H9 (cell line): ENCODE measurements at regions not wholly inside any gene's neighbourhood (a gene's known extent, or its start where the extent isn't known, plus 50 kb on each side); places are given as distances from the start of the nearest gene placed in this dataset.

Experiments
- DNase-seq: peaks from one replicate; pipeline ENCODE4 v3.0.0-alpha.2; 2017
- H2AFZ ChIP-seq: one replicate; pipeline ENCODE4 v1.6.1; 2013; ENCODE audit warnings: mild to moderate bottlenecking, low read length, control low read depth, moderate library complexity
- H2AK5ac ChIP-seq: 2 replicates; pipeline ENCODE4 v1.6.1; 2013; ENCODE audit warnings: low read length, control low read depth, mixed read lengths; ENCODE audit not compliant: insufficient read length
- H2BK120ac ChIP-seq: one replicate; pipeline ENCODE4 v1.6.1; 2013; ENCODE audit warnings: low read depth, mild to moderate bottlenecking, low read length, control low read depth, inconsistent platforms; ENCODE audit not compliant: poor library complexity, severe bottlenecking
- H2BK12ac ChIP-seq: 2 replicates; pipeline ENCODE4 v1.6.1; 2013; ENCODE audit warnings: low read length, control low read depth, mixed read lengths, low read depth; ENCODE audit not compliant: insufficient read length
- H2BK15ac ChIP-seq: 2 replicates; pipeline ENCODE4 v1.6.1; 2013; ENCODE audit warnings: low read depth, low read length, control low read depth
- H2BK20ac ChIP-seq: one replicate; pipeline ENCODE4 v1.6.1; 2013; ENCODE audit warnings: low read depth, mild to moderate bottlenecking, low read length, control low read depth, inconsistent platforms; ENCODE audit not compliant: poor library complexity, severe bottlenecking
- H2BK5ac ChIP-seq: 2 replicates; pipeline ENCODE4 v1.6.1; 2013; ENCODE audit warnings: low read length, control low read depth, mixed read lengths; ENCODE audit not compliant: insufficient read length
- H3K14ac ChIP-seq: 2 replicates; pipeline ENCODE4 v1.6.1; 2013; ENCODE audit warnings: low read length, control low read depth; ENCODE audit not compliant: insufficient read depth
- H3K18ac ChIP-seq: 2 replicates; pipeline ENCODE4 v1.6.1; 2013; ENCODE audit warnings: low read depth, mild to moderate bottlenecking, mixed read lengths, low read length, control low read depth; ENCODE audit not compliant: insufficient read length
- H3K23ac ChIP-seq: 2 replicates; pipeline ENCODE4 v1.6.1; 2013; ENCODE audit warnings: low read length, control low read depth, mixed read lengths, low read depth; ENCODE audit not compliant: insufficient read length
- H3K23me2 ChIP-seq: 2 replicates; pipeline ENCODE4 v1.6.1; 2013; ENCODE audit warnings: low read depth, mild to moderate bottlenecking, mixed read lengths, low read length, control low read depth; ENCODE audit not compliant: insufficient read length, poor library complexity, severe bottlenecking
- H3K27ac ChIP-seq: 2 replicates; pipeline ENCODE4 v1.5.1; 2013; ENCODE audit warnings: low read length, control low read depth, mixed read lengths, low read depth; ENCODE audit not compliant: insufficient read length
- H3K27me3 ChIP-seq: 2 replicates; pipeline ENCODE4 v1.6.1; 2013; ENCODE audit warnings: low read length, control low read depth, inconsistent platforms; ENCODE audit not compliant: insufficient read depth
- H3K4ac ChIP-seq: 2 replicates; pipeline ENCODE4 v1.6.1; 2013; ENCODE audit warnings: low read depth, mild to moderate bottlenecking, control low read depth, inconsistent platforms, low read length, moderate library complexity
- H3K4me1 ChIP-seq: 2 replicates; pipeline ENCODE4 v1.6.1; 2013; ENCODE audit warnings: low read length, control low read depth, inconsistent platforms; ENCODE audit not compliant: insufficient read depth
- H3K4me2 ChIP-seq: 2 replicates; pipeline ENCODE4 v1.6.1; 2013; ENCODE audit warnings: low read length, control low read depth, mixed read lengths; ENCODE audit not compliant: insufficient read length, insufficient read depth
- H3K56ac ChIP-seq: 2 replicates; pipeline ENCODE4 v1.6.1; 2013; ENCODE audit warnings: low read depth, mild to moderate bottlenecking, mixed read lengths, low read length, control low read depth; ENCODE audit not compliant: insufficient read length
- H3K79me1 ChIP-seq: 2 replicates; pipeline ENCODE4 v1.6.1; 2013; ENCODE audit warnings: low read depth, mild to moderate bottlenecking, moderate library complexity, low read length, control low read depth, inconsistent platforms; ENCODE audit not compliant: insufficient read depth, poor library complexity, severe bottlenecking
- H3K79me2 ChIP-seq: 2 replicates; pipeline ENCODE4 v1.6.1; 2013; ENCODE audit warnings: low read length, control low read depth, inconsistent platforms; ENCODE audit not compliant: insufficient read depth
- H3K9ac ChIP-seq: 2 replicates; pipeline ENCODE4 v1.6.1; 2013; ENCODE audit warnings: low read length, control low read depth, mixed read lengths; ENCODE audit not compliant: insufficient read length; ENCODE audit errors: extremely low read depth
- H3K9me3 ChIP-seq: one replicate; pipeline ENCODE4 v1.6.1; 2013; ENCODE audit warnings: low read depth, low read length, inconsistent platforms; ENCODE audit not compliant: control insufficient read depth
- H3T11ph ChIP-seq: one replicate; pipeline ENCODE4 v1.6.1; 2013; ENCODE audit warnings: mild to moderate bottlenecking, low read length, control low read depth, inconsistent platforms
- H4K20me1 ChIP-seq: one replicate; pipeline ENCODE4 v1.6.1; 2013; ENCODE audit not compliant: control insufficient read depth, insufficient read length, insufficient read depth
- H4K5ac ChIP-seq: 2 replicates; pipeline ENCODE4 v1.6.1; 2013; ENCODE audit warnings: low read depth, mild to moderate bottlenecking, mixed read lengths, low read length, control low read depth; ENCODE audit not compliant: insufficient read length
- H4K8ac ChIP-seq: replicated peaks from 2 replicates; pipeline ENCODE4 v1.6.1; 2013; ENCODE audit warnings: low read length, control low read depth, mixed read lengths, low read depth; ENCODE audit not compliant: insufficient read length
- H4K91ac ChIP-seq: 2 replicates; pipeline ENCODE4 v1.6.1; 2013; ENCODE audit warnings: low read depth, mild to moderate bottlenecking, moderate library complexity, mixed read lengths, low read length, control low read depth; ENCODE audit not compliant: insufficient read length
- H3K27ac Mint-ChIP-seq, 3 experiments: 2 replicates in 2 of 3; 3 replicates in 1 of 3; pipeline ENCODE4 v1.8.0; 2020 to 2021; ENCODE audit warnings: mixed read lengths in 3 of 3, mild to moderate bottlenecking in 1 of 3, moderate library complexity in 1 of 3
- H3K27me3 Mint-ChIP-seq: 2 replicates; pipeline ENCODE4 v1.8.0; 2021; ENCODE audit warnings: low read depth, mild to moderate bottlenecking, moderate library complexity, mixed read lengths
- H3K36me3 Mint-ChIP-seq, 3 experiments: 2 replicates in 2 of 3; 3 replicates in 1 of 3; pipeline ENCODE4 v1.8.0; 2020 to 2021; ENCODE audit warnings: low read depth in 3 of 3, mixed read lengths in 3 of 3; ENCODE audit not compliant: insufficient read depth in 1 of 3
- H3K4me1 Mint-ChIP-seq, 2 experiments: 2 replicates each; pipeline ENCODE4 v1.8.0; 2020; ENCODE audit warnings: mixed read lengths in 2 of 2
- H3K4me3 Mint-ChIP-seq, 2 experiments: 2 replicates in 1 of 2; 3 replicates in 1 of 2; pipeline ENCODE4 v1.8.0; 2020 to 2021; ENCODE audit warnings: mild to moderate bottlenecking in 2 of 2, mixed read lengths in 2 of 2, moderate library complexity in 1 of 2
- H3K9me3 Mint-ChIP-seq, 2 experiments: 2 replicates in 1 of 2; 3 replicates in 1 of 2; pipeline ENCODE4 v1.8.0; 2020; ENCODE audit warnings: mild to moderate bottlenecking in 2 of 2, mixed read lengths in 2 of 2, moderate library complexity in 1 of 2
- WGBS: extraction: QIAGEN DNeasy Blood & Tissue Kit; methylation state at CpG from one replicate; pipeline ENCODE4 v1.1.7; 2013; ENCODE audit warnings: missing lambda C conversion rate, low lambda C conversion rate, mixed read lengths; ENCODE audit not compliant: insufficient read length; ENCODE audit errors: extremely low coverage; 5-methylcytosine and 5-hydroxymethylcytosine counted together
- TF ChIP-seq, protein P1 (sequence below): fragments of 200-600 bp; sonication (generic); conservative IDR thresholded peaks from 3 replicates; pipeline ENCODE4 v1.8.0; 2021; ENCODE audit warnings: antibody characterized with exemption, mild to moderate bottlenecking

DNA sequence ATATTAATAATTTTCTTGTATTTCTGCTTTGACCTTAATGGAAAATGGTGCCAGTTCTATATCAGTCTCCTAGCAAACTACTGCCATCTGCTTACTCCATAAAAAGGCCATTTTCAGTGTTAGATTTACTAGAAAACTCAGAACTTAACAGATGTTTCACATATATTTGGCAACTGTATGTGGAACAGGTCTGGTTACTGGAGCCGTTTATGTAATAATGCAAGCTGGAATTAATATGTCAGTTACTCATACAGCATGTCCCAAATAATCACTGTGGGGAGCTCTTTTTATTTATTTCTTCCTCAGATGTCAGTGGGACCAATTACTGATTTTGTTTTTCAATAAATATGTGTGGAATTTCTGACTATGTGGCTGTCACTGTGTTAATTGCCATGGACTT, 1247.6 kb downstream of the CNTNAP5 start:
- no peaks in the 10 kb centered on the region for H4K20me1 ChIP-seq
- DNase-seq = no peak
- no peaks in the 10 kb centered on the region for H3K79me1 ChIP-seq
- H3K56ac ChIP-seq = no peak overlapping the region
- no peak overlapping the region for H2BK5ac ChIP-seq
- no peak overlapping the region for H2AFZ ChIP-seq
- no peak overlapping the region for H3K27ac ChIP-seq
- H2BK120ac ChIP-seq = no peak overlapping the region
- TF ChIP-seq, protein P1, sequence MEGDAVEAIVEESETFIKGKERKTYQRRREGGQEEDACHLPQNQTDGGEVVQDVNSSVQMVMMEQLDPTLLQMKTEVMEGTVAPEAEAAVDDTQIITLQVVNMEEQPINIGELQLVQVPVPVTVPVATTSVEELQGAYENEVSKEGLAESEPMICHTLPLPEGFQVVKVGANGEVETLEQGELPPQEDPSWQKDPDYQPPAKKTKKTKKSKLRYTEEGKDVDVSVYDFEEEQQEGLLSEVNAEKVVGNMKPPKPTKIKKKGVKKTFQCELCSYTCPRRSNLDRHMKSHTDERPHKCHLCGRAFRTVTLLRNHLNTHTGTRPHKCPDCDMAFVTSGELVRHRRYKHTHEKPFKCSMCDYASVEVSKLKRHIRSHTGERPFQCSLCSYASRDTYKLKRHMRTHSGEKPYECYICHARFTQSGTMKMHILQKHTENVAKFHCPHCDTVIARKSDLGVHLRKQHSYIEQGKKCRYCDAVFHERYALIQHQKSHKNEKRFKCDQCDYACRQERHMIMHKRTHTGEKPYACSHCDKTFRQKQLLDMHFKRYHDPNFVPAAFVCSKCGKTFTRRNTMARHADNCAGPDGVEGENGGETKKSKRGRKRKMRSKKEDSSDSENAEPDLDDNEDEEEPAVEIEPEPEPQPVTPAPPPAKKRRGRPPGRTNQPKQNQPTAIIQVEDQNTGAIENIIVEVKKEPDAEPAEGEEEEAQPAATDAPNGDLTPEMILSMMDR = no peak
- Mint-ChIP-seq H3K4me1 (peaks cover 10% of the 10 kb centered on the region in 2 experiments), H3K4me3 (no peak overlapping the region), H3K27ac (no peak overlapping the region), H3K36me3 (peaks cover 0 to 4% (median 0%) of the 10 kb centered on the region in 3 experiments; a peak in 2 of 7 replicates), H3K27me3 (no peaks in the 10 kb centered on the region), H3K9me3 (peaks cover 0 to 4% of the 10 kb centered on the region in 2 experiments; a peak in 1 of 5 replicates)
- no peak overlapping the region for H3K23ac ChIP-seq
- no peak overlapping the region for H3T11ph ChIP-seq
- H3K23me2 ChIP-seq = no peaks in the 10 kb centered on the region
- WGBS = no CpG with 5 or more reads among the region's 1 CpG
- H2BK15ac ChIP-seq = no peak overlapping the region
- H4K91ac ChIP-seq = no peak overlapping the region
- no peak overlapping the region for H3K4me2 ChIP-seq
- H3K79me2 ChIP-seq = no peaks in the 10 kb centered on the region
- no peak overlapping the region for H4K8ac ChIP-seq
- H2BK12ac ChIP-seq = no peak overlapping the region
- no peaks in the 10 kb centered on the region for H3K4me1 ChIP-seq
- no peak overlapping the region for H3K18ac ChIP-seq
- no peak overlapping the region for H2BK20ac ChIP-seq
- H3K27me3 ChIP-seq = no peaks in the 10 kb centered on the region; the same call in 1 of the 2 replicates
- no peak overlapping the region for H2AK5ac ChIP-seq
- no peak overlapping the region for H3K9ac ChIP-seq
- no peak overlapping the region for H4K5ac ChIP-seq
- no peak overlapping the region for H3K4ac ChIP-seq
- H3K14ac ChIP-seq = no peak overlapping the region
- no peaks in the 10 kb centered on the region for H3K9me3 ChIP-seq
